GM23338 (cell line): ENCODE measurements at regions not wholly inside any gene's neighbourhood (a gene's known extent, or its start where the extent isn't known, plus 50 kb on each side); places are given as distances from the start of the nearest gene placed in this dataset.

ENCODE experiments used
- ATAC-seq: fragments of 200-7000 bp; cut with Tn5 transposase; 3 replicates; pipeline ENCODE4 v1.9.1; 2020
- DNase-seq: peaks from one replicate; pipeline ENCODE4 v3.0.0-alpha.2; 2015; ENCODE audit warnings: low spot score
- H2AFZ ChIP-seq: fragments of 200-600 bp; sonication (generic); 2 replicates; pipeline ENCODE4 v1.8.0; 2016; ENCODE audit warnings: antibody characterized with exemption, mild to moderate bottlenecking, moderate library complexity
- H3F3A ChIP-seq: fragments of 200-600 bp; sonication (generic); replicated peaks from 2 replicates; pipeline ENCODE4 v1.8.0; 2017; ENCODE audit warnings: antibody characterized with exemption, mixed run types, low read depth
- H3K27ac ChIP-seq: fragments of 200-600 bp; sonication (generic); 2 replicates; pipeline ENCODE4 v1.6.1; 2016; ENCODE audit warnings: low read depth
- H3K27me3 ChIP-seq: fragments of 200-600 bp; sonication (generic); 2 replicates; pipeline ENCODE4 v1.8.0; 2016; ENCODE audit warnings: mild to moderate bottlenecking, mixed run types, moderate library complexity; ENCODE audit not compliant: insufficient read depth
- H3K36me3 ChIP-seq: fragments of 200-600 bp; sonication (generic); 2 replicates; pipeline ENCODE4 v1.8.0; 2016; ENCODE audit warnings: mild to moderate bottlenecking; ENCODE audit not compliant: insufficient read depth
- H3K4me1 ChIP-seq: fragments of 200-600 bp; sonication (generic); 2 replicates; pipeline ENCODE4 v1.8.0; 2016; ENCODE audit warnings: mild to moderate bottlenecking, moderate library complexity; ENCODE audit not compliant: insufficient read depth
- H3K4me2 ChIP-seq: fragments of 200-600 bp; sonication (generic); 2 replicates; pipeline ENCODE4 v1.7.1; 2017; ENCODE audit warnings: mixed run types
- H3K4me3 ChIP-seq: fragments of 200-600 bp; sonication (generic); 2 replicates; pipeline ENCODE4 v1.6.1; 2016; ENCODE audit warnings: mixed run types
- H3K79me2 ChIP-seq: fragments of 200-600 bp; sonication (generic); replicated peaks from 2 replicates; pipeline ENCODE4 v1.8.0; 2017; ENCODE audit warnings: mild to moderate bottlenecking; ENCODE audit not compliant: insufficient read depth
- H3K9me2 ChIP-seq: fragments of 200-600 bp; sonication (generic); 2 replicates; pipeline ENCODE4 v1.8.0; 2017; ENCODE audit not compliant: insufficient read depth
- H4K20me1 ChIP-seq: fragments of 200-600 bp; sonication (generic); replicated peaks from 2 replicates; pipeline ENCODE4 v1.8.0; 2017; ENCODE audit warnings: mild to moderate bottlenecking; ENCODE audit not compliant: insufficient read depth
- H3K27ac Mint-ChIP-seq: 2 replicates; pipeline ENCODE4 v1.8.0; 2020; ENCODE audit warnings: inconsistent platforms, mild to moderate bottlenecking, moderate library complexity, mixed read lengths
- H3K27me3 Mint-ChIP-seq: 3 replicates; pipeline ENCODE4 v1.8.0; 2022; ENCODE audit warnings: low read depth, mild to moderate bottlenecking, moderate library complexity, mixed read lengths, inconsistent platforms; ENCODE audit not compliant: insufficient read depth, poor library complexity
- H3K36me3 Mint-ChIP-seq: 3 replicates; pipeline ENCODE4 v1.8.0; 2021; ENCODE audit warnings: low read depth, mild to moderate bottlenecking, inconsistent platforms, moderate library complexity, mixed read lengths
- H3K4me1 Mint-ChIP-seq: 3 replicates; pipeline ENCODE4 v1.8.0; 2020; ENCODE audit warnings: mild to moderate bottlenecking, inconsistent platforms, mixed read lengths
- H3K4me3 Mint-ChIP-seq: 3 replicates; pipeline ENCODE4 v1.8.0; 2021; ENCODE audit warnings: moderate library complexity, mild to moderate bottlenecking, inconsistent platforms, mixed read lengths
- H3K9me3 Mint-ChIP-seq: 3 replicates; pipeline ENCODE4 v1.8.0; 2020; ENCODE audit warnings: moderate library complexity, mild to moderate bottlenecking, inconsistent platforms, mixed read lengths
- CREB1 ChIP-seq: fragments of 250-450 bp; sonication (Bioruptor Pico); IDR thresholded peaks from 2 replicates; pipeline ENCODE4 v1.5.0; 2020; ENCODE audit warnings: low read depth, mild to moderate bottlenecking, moderate library complexity
- EZH2 ChIP-seq: fragments of 200-600 bp; sonication (generic); IDR thresholded peaks from one replicate; pipeline ENCODE4 v1.8.0; 2017; ENCODE audit warnings: antibody characterized with exemption, mild to moderate bottlenecking, low read depth; ENCODE audit not compliant: unreplicated experiment
- EZH2phosphoT487 ChIP-seq: fragments of 200-600 bp; sonication (generic); IDR thresholded peaks from one replicate; pipeline ENCODE4 v1.8.1; 2018; ENCODE audit warnings: antibody characterized with exemption; ENCODE audit not compliant: unreplicated experiment
- ZNF114 ChIP-seq: fragments of 250-450 bp; sonication (Bioruptor Pico); IDR thresholded peaks from 2 replicates; pipeline ENCODE4 v1.5.0; 2020; ENCODE audit warnings: mild to moderate bottlenecking, moderate library complexity
- TF ChIP-seq, protein P1 (sequence below): fragments of 250-450 bp; sonication (Bioruptor Pico); IDR thresholded peaks from 2 replicates; pipeline ENCODE4 v1.5.0; 2020; ENCODE audit warnings: mild to moderate bottlenecking, moderate library complexity
- TF ChIP-seq, protein P2 (sequence below), 2 experiments: fragments of 200-600 bp in 1 of 2; sonication (generic) in 1 of 2; conservative IDR thresholded peaks; 2 replicates each; pipeline versions ENCODE4 v1.5.1 to v1.6.1; 2016 to 2017; ENCODE audit warnings: antibody characterized with exemption in 2 of 2, low read depth in 2 of 2, mild to moderate bottlenecking in 2 of 2, moderate library complexity in 1 of 2
- TF ChIP-seq, protein P3 (sequence below): IDR thresholded peaks from 2 replicates; pipeline ENCODE4 v1.6.1; 2016; ENCODE audit warnings: antibody characterized with exemption

DNA sequence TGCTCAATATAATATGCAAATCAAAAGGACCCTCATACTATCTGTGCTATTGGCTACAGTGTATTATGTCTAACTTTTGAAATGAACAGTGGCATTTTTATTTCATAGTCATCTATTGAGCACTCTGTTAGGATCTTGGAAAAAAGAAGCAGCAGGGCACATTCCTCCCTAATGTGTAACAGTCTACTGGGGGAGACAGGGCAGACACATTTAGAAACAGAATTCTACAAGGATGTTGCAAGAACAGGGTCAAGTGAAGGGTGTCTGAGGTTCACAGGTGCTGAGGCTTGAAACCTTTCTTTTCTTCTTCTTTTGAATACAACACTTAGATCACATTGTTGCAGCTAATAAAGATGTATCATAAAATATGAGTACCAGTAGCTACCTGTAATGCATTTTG lies 129.7 kb upstream of the SLC4A4 start (continued):
- TF ChIP-seq, protein P1, sequence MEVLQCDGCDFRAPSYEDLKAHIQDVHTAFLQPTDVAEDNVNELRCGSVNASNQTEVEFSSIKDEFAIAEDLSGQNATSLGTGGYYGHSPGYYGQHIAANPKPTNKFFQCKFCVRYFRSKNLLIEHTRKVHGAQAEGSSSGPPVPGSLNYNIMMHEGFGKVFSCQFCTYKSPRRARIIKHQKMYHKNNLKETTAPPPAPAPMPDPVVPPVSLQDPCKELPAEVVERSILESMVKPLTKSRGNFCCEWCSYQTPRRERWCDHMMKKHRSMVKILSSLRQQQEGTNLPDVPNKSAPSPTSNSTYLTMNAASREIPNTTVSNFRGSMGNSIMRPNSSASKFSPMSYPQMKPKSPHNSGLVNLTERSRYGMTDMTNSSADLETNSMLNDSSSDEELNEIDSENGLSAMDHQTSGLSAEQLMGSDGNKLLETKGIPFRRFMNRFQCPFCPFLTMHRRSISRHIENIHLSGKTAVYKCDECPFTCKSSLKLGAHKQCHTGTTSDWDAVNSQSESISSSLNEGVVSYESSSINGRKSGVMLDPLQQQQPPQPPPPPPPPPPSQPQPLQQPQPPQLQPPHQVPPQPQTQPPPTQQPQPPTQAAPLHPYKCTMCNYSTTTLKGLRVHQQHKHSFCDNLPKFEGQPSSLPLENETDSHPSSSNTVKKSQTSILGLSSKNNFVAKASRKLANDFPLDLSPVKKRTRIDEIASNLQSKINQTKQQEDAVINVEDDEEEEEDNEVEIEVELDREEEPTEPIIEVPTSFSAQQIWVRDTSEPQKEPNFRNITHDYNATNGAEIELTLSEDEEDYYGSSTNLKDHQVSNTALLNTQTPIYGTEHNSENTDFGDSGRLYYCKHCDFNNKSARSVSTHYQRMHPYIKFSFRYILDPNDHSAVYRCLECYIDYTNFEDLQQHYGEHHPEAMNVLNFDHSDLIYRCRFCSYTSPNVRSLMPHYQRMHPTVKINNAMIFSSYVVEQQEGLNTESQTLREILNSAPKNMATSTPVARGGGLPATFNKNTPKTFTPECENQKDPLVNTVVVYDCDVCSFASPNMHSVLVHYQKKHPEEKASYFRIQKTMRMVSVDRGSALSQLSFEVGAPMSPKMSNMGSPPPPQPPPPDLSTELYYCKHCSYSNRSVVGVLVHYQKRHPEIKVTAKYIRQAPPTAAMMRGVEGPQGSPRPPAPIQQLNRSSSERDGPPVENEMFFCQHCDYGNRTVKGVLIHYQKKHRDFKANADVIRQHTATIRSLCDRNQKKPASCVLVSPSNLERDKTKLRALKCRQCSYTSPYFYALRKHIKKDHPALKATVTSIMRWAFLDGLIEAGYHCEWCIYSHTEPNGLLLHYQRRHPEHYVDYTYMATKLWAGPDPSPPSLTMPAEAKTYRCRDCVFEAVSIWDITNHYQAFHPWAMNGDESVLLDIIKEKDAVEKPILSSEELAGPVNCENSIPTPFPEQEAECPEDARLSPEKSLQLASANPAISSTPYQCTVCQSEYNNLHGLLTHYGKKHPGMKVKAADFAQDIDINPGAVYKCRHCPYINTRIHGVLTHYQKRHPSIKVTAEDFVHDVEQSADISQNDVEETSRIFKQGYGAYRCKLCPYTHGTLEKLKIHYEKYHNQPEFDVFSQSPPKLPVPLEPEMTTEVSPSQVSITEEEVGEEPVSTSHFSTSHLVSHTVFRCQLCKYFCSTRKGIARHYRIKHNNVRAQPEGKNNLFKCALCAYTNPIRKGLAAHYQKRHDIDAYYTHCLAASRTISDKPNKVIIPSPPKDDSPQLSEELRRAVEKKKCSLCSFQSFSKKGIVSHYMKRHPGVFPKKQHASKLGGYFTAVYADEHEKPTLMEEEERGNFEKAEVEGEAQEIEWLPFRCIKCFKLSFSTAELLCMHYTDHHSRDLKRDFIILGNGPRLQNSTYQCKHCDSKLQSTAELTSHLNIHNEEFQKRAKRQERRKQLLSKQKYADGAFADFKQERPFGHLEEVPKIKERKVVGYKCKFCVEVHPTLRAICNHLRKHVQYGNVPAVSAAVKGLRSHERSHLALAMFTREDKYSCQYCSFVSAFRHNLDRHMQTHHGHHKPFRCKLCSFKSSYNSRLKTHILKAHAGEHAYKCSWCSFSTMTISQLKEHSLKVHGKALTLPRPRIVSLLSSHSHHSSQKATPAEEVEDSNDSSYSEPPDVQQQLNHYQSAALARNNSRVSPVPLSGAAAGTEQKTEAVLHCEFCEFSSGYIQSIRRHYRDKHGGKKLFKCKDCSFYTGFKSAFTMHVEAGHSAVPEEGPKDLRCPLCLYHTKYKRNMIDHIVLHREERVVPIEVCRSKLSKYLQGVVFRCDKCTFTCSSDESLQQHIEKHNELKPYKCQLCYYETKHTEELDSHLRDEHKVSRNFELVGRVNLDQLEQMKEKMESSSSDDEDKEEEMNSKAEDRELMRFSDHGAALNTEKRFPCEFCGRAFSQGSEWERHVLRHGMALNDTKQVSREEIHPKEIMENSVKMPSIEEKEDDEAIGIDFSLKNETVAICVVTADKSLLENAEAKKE = no peak

DNA sequence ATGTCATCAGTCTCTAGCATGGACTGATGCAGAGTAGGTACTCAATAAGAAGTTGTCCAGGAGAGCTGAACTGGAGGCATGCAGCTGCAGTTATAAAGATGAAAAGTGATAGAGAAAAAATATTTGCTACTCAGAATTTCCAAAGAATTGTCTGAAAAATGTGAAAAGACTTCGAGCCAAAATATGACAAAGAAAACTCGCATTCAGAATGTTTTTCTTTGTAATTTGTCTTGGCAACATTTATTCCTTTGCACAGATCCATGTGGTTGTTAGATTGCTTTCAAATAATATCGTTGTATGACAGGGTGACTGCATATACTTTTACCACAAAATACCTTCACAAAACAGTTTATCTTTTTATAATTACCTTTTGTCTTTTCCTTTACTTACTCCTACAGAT lies 128.0 kb upstream of the SLC4A4 start:
- no peaks in the 10 kb centered on the region for H3K4me1 ChIP-seq
- no peaks in the 10 kb centered on the region for H3K27me3 ChIP-seq
- no peaks in the 10 kb centered on the region for H3K79me2 ChIP-seq
- Mint-ChIP-seq H3K36me3 (no peaks in the 10 kb centered on the region), H3K4me3 (no peak overlapping the region), H3K4me1 (no peaks in the 10 kb centered on the region), H3K27ac (no peak overlapping the region), H3K9me3 (no peaks in the 10 kb centered on the region), H3K27me3 (peaks cover 2% of the 10 kb centered on the region)
- H4K20me1 ChIP-seq = no peaks in the 10 kb centered on the region
- DNase-seq (no peak), ATAC-seq (no peak)
- no peaks in the 10 kb centered on the region for H3K36me3 ChIP-seq
- H3F3A ChIP-seq = no peaks in the 10 kb centered on the region
- no peak overlapping the region for H3K27ac ChIP-seq
- no peak overlapping the region for H2AFZ ChIP-seq
- H3K9me2 ChIP-seq = no peaks in the 10 kb centered on the region
- H3K4me2 ChIP-seq = no peak overlapping the region
- no peak overlapping the region for H3K4me3 ChIP-seq
- TF ChIP-seq, protein P1 = no peak
- no peak for TF ChIP-seq CREB1 (CRISPR knock-in tag)
- no peak for TF ChIP-seq EZH2phosphoT487
- TF ChIP-seq EZH2 = no peak
- TF ChIP-seq ZNF114 (CRISPR knock-in tag) = no peak
- TF ChIP-seq, protein P2, sequence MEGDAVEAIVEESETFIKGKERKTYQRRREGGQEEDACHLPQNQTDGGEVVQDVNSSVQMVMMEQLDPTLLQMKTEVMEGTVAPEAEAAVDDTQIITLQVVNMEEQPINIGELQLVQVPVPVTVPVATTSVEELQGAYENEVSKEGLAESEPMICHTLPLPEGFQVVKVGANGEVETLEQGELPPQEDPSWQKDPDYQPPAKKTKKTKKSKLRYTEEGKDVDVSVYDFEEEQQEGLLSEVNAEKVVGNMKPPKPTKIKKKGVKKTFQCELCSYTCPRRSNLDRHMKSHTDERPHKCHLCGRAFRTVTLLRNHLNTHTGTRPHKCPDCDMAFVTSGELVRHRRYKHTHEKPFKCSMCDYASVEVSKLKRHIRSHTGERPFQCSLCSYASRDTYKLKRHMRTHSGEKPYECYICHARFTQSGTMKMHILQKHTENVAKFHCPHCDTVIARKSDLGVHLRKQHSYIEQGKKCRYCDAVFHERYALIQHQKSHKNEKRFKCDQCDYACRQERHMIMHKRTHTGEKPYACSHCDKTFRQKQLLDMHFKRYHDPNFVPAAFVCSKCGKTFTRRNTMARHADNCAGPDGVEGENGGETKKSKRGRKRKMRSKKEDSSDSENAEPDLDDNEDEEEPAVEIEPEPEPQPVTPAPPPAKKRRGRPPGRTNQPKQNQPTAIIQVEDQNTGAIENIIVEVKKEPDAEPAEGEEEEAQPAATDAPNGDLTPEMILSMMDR (conservative IDR thresholded peaks at IDR 0.05; ENCODE audit: low read depth in 2 of 2) = no peak
- TF ChIP-seq, protein P3, sequence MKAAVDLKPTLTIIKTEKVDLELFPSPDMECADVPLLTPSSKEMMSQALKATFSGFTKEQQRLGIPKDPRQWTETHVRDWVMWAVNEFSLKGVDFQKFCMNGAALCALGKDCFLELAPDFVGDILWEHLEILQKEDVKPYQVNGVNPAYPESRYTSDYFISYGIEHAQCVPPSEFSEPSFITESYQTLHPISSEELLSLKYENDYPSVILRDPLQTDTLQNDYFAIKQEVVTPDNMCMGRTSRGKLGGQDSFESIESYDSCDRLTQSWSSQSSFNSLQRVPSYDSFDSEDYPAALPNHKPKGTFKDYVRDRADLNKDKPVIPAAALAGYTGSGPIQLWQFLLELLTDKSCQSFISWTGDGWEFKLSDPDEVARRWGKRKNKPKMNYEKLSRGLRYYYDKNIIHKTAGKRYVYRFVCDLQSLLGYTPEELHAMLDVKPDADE = no peak
